ENCODE measurements at regions not wholly inside any gene's neighbourhood (a gene's known extent, or its start where the extent isn't known, plus 50 kb on each side); places are given as distances from the start of the nearest gene placed in this dataset.

DNA sequence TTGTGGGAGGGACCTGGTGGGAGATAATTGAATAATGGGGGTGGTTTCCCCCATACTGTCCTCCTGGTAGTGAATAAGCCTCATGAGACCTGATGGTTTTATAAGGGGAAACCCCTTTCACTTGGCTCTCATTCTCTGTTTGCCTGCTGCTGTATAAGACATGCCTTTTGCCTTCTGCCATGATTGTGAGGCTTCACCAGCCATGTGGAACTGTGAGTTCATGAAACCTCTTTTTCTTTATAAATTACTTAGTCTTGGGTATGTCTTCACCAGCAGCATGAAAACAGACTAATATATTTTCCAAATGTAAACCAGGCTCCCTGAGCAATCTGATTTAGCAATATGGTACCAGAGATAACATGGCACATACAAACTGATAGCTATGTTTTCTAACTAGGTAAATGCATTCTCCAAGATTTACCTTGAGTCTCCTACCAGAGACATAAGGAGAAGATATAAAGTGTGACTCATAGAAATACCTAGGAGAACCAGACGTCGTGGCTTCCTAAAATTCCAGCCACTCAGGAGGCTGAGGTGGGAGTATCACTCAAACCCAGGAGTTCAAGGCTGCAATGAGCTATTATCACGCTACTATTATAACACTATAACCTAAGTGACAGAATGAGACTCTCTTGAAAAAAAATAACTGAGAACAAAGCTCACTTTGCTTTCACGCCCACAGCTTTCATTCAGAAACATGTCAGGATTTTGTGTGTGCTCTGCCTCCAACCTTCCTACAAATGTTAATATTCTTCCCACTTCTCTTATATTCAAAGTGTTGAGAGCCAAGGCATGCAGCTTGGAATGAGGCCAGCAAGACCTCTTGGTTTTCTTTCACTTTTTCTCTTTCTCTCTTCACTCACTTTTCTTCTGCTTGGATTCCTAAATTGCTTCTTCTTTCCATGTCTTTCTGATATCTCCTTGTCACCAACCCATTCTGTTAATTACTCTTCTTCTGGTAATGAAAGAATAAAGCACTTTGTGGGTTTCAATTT, 263.9 kb upstream of the UBE2E3 start:
- TF ChIP-seq EZH2 (IDR thresholded peaks at IDR 0.05; ENCODE audit: insufficient read depth, poor library complexity, severe bottlenecking) (no peak), EZH2phosphoT487 (IDR thresholded peaks at IDR 0.05; ENCODE audit: insufficient read depth, low read depth) (no peak)
